ENCODE measurements at regions not wholly inside any gene's neighbourhood (a gene's known extent, or its start where the extent isn't known, plus 50 kb on each side); places are given as distances from the start of the nearest gene placed in this dataset.
"Not testable (repeated sequence)": the region's sequence is repeated elsewhere in the genome, so short reads cannot be mapped to it uniquely, and the experiment has no call there.

GRCh38 chr5:152472083-152472482 lies 67.0 kb upstream of the NMUR2 start:
- no peak overlapping the region for H3K4me3 ChIP-seq (ENCODE audit: low read depth, low read length)
- no peak for TF ChIP-seq CTCF (IDR thresholded peaks at IDR 0.05; ENCODE audit: insufficient read depth, low read length)
- DNase-seq (ENCODE audit: low read depth) = no peak

GRCh38 chr5:152474961-152475360 lies 69.9 kb upstream of the NMUR2 start:
- no peak for TF ChIP-seq CTCF (IDR thresholded peaks at IDR 0.05; ENCODE audit: insufficient read depth, low read length)
- H3K4me3 ChIP-seq (ENCODE audit: low read depth, low read length) = no peak overlapping the region
- no peak for DNase-seq (ENCODE audit: low read depth)

GRCh38 chr5:152477536-152477935 lies 72.5 kb upstream of the NMUR2 start:
- TF ChIP-seq CTCF (IDR thresholded peaks at IDR 0.05; ENCODE audit: insufficient read depth, low read length) = no peak

GRCh38 chr5:152479866-152480265 lies 74.8 kb upstream of the NMUR2 start:
- DNase-seq (ENCODE audit: low read depth) = not testable (repeated sequence)

More at GRCh38 chr5:152477536-152477935, 72.5 kb upstream of the NMUR2 start:
- H3K4me3 ChIP-seq (ENCODE audit: low read depth, low read length) = no peak overlapping the region
- DNase-seq (ENCODE audit: low read depth) = no peak

GRCh38 chr5:152480677-152481076 lies 75.6 kb upstream of the NMUR2 start:
- DNase-seq (ENCODE audit: low read depth); H3K4me3 ChIP-seq (ENCODE audit: low read depth, low read length): not testable (repeated sequence)

More at GRCh38 chr5:152479866-152480265, 74.8 kb upstream of the NMUR2 start:
- H3K4me3 ChIP-seq (ENCODE audit: low read depth, low read length) = not testable (repeated sequence)

- no peak overlapping the region for H3K4me3 ChIP-seq (ENCODE audit: low read depth, low read length)
- no peak for DNase-seq (ENCODE audit: low read depth)
- no peak for TF ChIP-seq CTCF (IDR thresholded peaks at IDR 0.05; ENCODE audit: insufficient read depth, low read length)
Observed at GRCh38 chr5:152487130-152487529, 82.1 kb upstream of the NMUR2 start.

GRCh38 chr5:152488869-152489268 lies 83.8 kb upstream of the NMUR2 start:
- no peak for DNase-seq (ENCODE audit: low read depth)
- no peak for TF ChIP-seq CTCF (IDR thresholded peaks at IDR 0.05; ENCODE audit: insufficient read depth, low read length)
- no peak overlapping the region for H3K4me3 ChIP-seq (ENCODE audit: low read depth, low read length)

GRCh38 chr5:152499814-152500535 lies 94.9 kb upstream of the NMUR2 start:
- H3K4me3 ChIP-seq (ENCODE audit: low read depth, low read length) = no peak overlapping the region
- DNase-seq (ENCODE audit: low read depth) = no peak
- TF ChIP-seq CTCF (IDR thresholded peaks at IDR 0.05; ENCODE audit: insufficient read depth, low read length) = no peak
